Osteoblast (primary cell): ENCODE measurements at regions not wholly inside any gene's neighbourhood (a gene's known extent, or its start where the extent isn't known, plus 50 kb on each side); places are given as distances from the start of the nearest gene placed in this dataset.

Source experiments
- DNase-seq: peaks from one replicate; pipeline ENCODE4 v3.0.0; 2011; ENCODE audit warnings: low spot score, mixed read lengths; ENCODE audit not compliant: insufficient read length; ENCODE audit errors: missing footprints
- H2AFZ ChIP-seq: 2 replicates; pipeline ENCODE4 v1.6.0; 2011; ENCODE audit warnings: mild to moderate bottlenecking, low read length
- H3K27ac ChIP-seq: 2 replicates; pipeline ENCODE4 v1.5.1; 2011; ENCODE audit warnings: mild to moderate bottlenecking, low read depth, low read length, moderate library complexity
- H3K27me3 ChIP-seq: 2 replicates; pipeline ENCODE4 v1.6.0; 2012; ENCODE audit warnings: mild to moderate bottlenecking, control low read depth, inconsistent platforms, low read length, moderate library complexity; ENCODE audit not compliant: insufficient read depth
- H3K36me3 ChIP-seq: 2 replicates; pipeline ENCODE4 v1.5.1; 2011; ENCODE audit warnings: mild to moderate bottlenecking, low read length, control low read depth, moderate library complexity; ENCODE audit not compliant: insufficient read depth
- H3K4me1 ChIP-seq: 2 replicates; pipeline ENCODE4 v1.5.1; 2011; ENCODE audit warnings: mild to moderate bottlenecking, low read length, control low read depth, moderate library complexity; ENCODE audit not compliant: insufficient read depth
- H3K4me2 ChIP-seq: 2 replicates; pipeline ENCODE4 v1.6.0; 2011; ENCODE audit warnings: mild to moderate bottlenecking, low read length; ENCODE audit not compliant: insufficient read depth
- H3K4me3 ChIP-seq: fragments of 200-600 bp; sonication (generic); 3 replicates; pipeline ENCODE4 v1.5.1; 2012; ENCODE audit warnings: mild to moderate bottlenecking, low read length, inconsistent platforms; ENCODE audit not compliant: insufficient read depth
- H3K79me2 ChIP-seq: 2 replicates; pipeline ENCODE4 v1.6.0; 2012; ENCODE audit warnings: mild to moderate bottlenecking, low read length, control low read depth, inconsistent platforms; ENCODE audit not compliant: insufficient read depth
- H3K9me3 ChIP-seq: 2 replicates; pipeline ENCODE4 v1.5.1; 2011; ENCODE audit warnings: low read depth, low read length, control low read depth
- H4K20me1 ChIP-seq: 2 replicates; pipeline ENCODE4 v1.6.0; 2012; ENCODE audit warnings: mild to moderate bottlenecking, low read length, control low read depth; ENCODE audit not compliant: insufficient read depth
- TF ChIP-seq, protein P1 (sequence below): IDR thresholded peaks from 2 replicates; pipeline ENCODE4 v1.5.1; 2011; ENCODE audit warnings: mild to moderate bottlenecking, low read depth, low read length, moderate library complexity; ENCODE audit errors: extremely low read depth

DNA sequence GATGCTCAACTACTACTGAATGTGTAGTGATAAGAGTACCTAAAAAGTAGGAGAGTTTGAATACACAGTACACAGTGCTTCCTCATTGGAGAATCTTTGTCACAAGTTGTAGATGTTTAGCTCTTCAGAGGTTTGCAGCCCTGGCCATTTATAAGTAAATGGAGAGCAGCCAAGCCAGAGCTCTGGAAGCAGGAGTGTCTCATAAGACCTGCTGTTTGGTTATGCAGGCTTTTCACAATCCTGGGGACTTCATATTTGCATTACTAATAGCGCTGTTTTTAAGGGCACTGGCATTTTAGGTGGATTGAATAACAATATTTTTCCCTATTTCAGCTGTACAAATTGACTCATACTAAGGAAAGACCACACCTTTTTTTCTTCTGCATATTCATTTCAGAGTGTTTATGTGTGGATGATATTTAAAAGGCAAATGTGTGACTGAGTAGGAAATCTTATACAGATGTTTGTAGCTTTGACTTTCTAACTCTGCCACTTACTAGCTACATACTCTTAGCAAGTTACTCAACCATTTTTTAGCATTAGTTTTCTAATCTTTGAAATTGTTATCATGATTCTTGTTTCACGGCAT lies 730.5 kb upstream of the MAP3K7 start:
- H3K79me2 ChIP-seq: no peaks in the 10 kb centered on the region
- H3K27ac ChIP-seq: no peak overlapping the region
- H2AFZ ChIP-seq: no peak overlapping the region
- no peak overlapping the region for H3K4me2 ChIP-seq
- no peaks in the 10 kb centered on the region for H3K4me1 ChIP-seq
- no peaks in the 10 kb centered on the region for H3K27me3 ChIP-seq
- TF ChIP-seq, protein P1, sequence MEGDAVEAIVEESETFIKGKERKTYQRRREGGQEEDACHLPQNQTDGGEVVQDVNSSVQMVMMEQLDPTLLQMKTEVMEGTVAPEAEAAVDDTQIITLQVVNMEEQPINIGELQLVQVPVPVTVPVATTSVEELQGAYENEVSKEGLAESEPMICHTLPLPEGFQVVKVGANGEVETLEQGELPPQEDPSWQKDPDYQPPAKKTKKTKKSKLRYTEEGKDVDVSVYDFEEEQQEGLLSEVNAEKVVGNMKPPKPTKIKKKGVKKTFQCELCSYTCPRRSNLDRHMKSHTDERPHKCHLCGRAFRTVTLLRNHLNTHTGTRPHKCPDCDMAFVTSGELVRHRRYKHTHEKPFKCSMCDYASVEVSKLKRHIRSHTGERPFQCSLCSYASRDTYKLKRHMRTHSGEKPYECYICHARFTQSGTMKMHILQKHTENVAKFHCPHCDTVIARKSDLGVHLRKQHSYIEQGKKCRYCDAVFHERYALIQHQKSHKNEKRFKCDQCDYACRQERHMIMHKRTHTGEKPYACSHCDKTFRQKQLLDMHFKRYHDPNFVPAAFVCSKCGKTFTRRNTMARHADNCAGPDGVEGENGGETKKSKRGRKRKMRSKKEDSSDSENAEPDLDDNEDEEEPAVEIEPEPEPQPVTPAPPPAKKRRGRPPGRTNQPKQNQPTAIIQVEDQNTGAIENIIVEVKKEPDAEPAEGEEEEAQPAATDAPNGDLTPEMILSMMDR: no peak
- H4K20me1 ChIP-seq: no peaks in the 10 kb centered on the region
- no peak for DNase-seq
- no peaks in the 10 kb centered on the region for H3K9me3 ChIP-seq
- no peak overlapping the region for H3K4me3 ChIP-seq
- no peaks in the 10 kb centered on the region for H3K36me3 ChIP-seq

DNA sequence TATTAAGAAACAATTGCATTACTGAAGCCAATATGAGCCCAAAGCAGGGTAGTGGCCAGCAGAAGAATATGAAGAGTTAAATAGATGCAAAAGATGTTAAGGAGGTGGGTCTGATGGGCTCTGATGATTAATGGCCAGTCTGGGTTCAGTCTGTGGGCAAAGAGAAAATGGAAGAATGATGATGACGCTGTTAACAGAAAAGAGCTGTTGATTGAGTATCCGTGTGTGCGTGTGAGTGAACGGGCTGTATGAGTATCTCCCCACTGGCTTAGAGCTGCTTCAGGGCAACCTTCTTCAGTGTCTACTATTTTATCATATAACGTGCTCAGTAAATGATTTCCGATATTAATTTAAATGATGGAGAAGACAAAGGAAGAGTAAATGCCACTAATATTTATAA lies 723.3 kb upstream of the MAP3K7 start:
- no peak for DNase-seq
- no peak overlapping the region for H3K4me3 ChIP-seq
- no peaks in the 10 kb centered on the region for H3K27me3 ChIP-seq
- peaks cover 12% of the 10 kb centered on the region for H3K9me3 ChIP-seq
- H2AFZ ChIP-seq: no peak overlapping the region
- H4K20me1 ChIP-seq: no peaks in the 10 kb centered on the region
- H3K4me1 ChIP-seq: no peaks in the 10 kb centered on the region
- H3K27ac ChIP-seq: no peak overlapping the region
- TF ChIP-seq, protein P1: no peak
- no peak overlapping the region for H3K4me2 ChIP-seq
- H3K36me3 ChIP-seq: no peaks in the 10 kb centered on the region
- no peaks in the 10 kb centered on the region for H3K79me2 ChIP-seq

DNA sequence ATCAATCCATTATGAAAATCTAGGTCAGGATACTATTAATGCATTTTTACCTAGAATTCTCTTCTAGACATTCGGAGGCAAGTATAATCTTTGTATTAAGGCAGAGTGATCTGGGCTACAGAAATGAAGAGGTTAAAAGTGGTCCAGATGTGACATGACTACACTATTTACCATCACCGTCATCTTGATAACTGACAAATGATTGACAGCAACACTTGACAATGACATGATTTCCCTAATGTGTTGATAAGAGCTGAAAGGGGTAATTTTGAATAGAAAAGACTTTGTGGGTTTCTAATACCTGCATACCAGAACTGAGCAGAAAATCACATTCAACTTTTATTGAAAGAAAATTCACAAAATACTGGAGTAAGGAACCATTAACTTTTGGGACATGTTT lies 718.9 kb upstream of the MAP3K7 start:
- Histone ChIP-seq H3K27me3 (no peaks in the 10 kb centered on the region), H3K4me3 (no peak overlapping the region), H3K79me2 (no peaks in the 10 kb centered on the region), H3K27ac (no peak overlapping the region), H3K4me2 (no peak overlapping the region), H4K20me1 (no peaks in the 10 kb centered on the region), H3K36me3 (no peaks in the 10 kb centered on the region), H3K4me1 (no peaks in the 10 kb centered on the region), H3K9me3 (peaks cover 12% of the 10 kb centered on the region), H2AFZ (no peak overlapping the region)
- TF ChIP-seq, protein P1: no peak
- DNase-seq: no peak

DNA sequence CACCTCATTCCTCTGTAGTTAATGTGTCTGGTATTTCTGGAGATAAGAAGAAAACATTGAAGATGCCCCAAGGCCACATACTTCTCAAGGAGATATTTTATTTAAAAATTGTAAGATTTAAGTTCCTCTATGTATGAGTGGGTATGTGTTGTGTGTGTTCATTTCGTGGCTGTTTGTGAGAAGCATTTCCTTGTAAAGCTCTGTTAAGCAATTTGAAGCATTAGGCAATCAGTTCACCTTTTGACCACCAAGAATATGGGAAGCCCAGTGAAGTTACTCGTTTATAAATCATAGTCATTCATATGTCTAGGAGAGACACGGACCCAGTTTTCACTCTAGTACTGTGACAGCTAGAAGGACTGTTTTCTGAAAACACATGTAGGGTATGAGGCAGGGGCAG lies 717.6 kb upstream of the MAP3K7 start:
- H3K27me3 ChIP-seq: no peaks in the 10 kb centered on the region
- H3K4me1 ChIP-seq: no peaks in the 10 kb centered on the region
- H4K20me1 ChIP-seq: no peaks in the 10 kb centered on the region
- no peak overlapping the region for H2AFZ ChIP-seq
- H3K79me2 ChIP-seq: no peaks in the 10 kb centered on the region
- no peak overlapping the region for H3K27ac ChIP-seq
- TF ChIP-seq, protein P1: no peak
- H3K36me3 ChIP-seq: no peaks in the 10 kb centered on the region
- no peak overlapping the region for H3K4me3 ChIP-seq
- DNase-seq: peak; percentile 14
- no peak overlapping the region for H3K4me2 ChIP-seq
- H3K9me3 ChIP-seq: peaks cover 5% of the 10 kb centered on the region
